EL (cell line): ENCODE measurements at regions not wholly inside any gene's neighbourhood (a gene's known extent, or its start where the extent isn't known, plus 50 kb on each side); places are given as distances from the start of the nearest gene placed in this dataset.
"Not testable (repeated sequence)": the region's sequence is repeated elsewhere in the genome, so short reads cannot be mapped to it uniquely, and the experiment has no call there.

Experiments
- DNase-seq: peaks from one replicate; pipeline ENCODE4 v3.0.0-alpha.2; 2016

DNA sequence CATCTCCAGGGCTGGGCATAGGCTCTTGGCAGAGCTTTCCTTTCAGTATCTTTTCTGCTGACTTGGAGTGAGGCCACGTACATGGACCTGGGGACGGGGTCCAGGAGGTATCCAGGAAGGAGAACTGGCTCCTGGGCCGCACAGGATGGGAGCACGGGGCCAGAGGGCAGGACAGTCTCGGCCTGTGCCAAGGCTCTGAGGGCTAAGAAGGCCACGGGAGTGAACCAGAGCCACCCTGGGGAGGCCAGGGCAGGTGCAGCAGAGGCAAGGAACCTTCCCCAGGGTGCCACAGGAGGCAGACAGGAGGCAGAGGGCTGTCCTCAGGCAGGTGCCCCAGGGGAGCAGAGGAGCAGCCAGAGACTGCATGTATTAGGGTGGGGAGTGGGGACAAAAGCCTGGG is 50.3 kb downstream of the PLXNA1 start:
- DNase-seq: no peak

DNA sequence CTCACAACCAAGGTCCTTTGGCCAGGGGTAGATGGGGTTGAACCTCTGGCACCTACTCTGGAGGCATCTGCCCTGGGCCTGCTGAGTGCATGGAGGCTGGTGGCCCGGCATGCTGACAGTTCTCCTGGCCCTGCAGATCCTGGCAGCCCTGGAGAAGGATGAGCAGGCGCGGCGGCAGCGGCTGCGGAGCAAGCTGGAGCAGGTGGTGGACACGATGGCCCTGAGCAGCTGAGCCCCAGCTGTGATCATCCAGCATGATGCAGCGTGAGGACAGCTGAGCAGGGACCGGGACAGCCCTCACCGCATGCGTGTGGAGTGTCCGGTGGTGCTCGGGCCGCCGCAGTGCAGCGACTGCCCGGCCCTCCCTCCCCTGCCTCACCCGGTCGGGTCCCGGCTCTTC is 50.9 kb downstream of the PLXNA1 start:
- DNase-seq: no peak

DNA sequence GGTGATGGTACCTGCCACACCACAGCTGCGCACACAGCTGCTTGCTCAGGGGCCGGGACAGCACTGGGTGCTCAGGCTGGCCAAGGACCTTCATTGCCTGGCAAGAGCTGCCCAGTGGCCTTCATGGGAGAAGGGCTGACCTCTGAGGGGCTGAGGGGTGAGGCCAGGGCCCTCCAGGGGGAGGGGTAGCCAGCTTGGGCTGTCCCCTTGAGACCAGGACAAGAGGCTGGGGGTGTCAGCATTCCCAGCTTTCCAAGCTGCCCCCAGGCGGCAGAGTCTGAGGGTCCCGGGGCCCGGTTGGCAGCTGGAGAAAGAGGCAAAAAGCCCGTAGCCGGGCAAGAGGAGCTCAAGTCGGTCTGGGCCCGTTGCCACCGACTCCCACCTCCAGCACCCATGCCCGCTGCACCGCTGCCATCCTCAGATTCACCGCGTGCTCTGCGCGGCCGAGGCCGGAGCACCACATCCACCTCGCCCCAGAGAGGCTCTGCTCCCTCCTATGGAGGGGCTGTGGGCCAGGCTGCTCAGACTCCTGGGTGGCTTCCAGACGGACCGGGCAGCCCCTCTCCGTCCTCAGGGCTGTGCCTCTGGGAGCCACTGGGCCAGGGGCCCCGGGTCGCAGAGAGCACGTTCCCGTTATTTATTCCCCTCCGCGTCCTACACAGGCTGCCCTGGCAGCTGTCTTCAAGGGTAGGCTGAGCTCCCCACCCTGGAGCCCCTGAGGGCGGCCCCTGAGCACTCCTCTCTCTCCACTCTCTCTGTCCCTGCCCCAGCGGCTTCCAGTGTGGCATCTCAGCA is 51.5 kb downstream of the PLXNA1 start:
- DNase-seq: no peak

DNA sequence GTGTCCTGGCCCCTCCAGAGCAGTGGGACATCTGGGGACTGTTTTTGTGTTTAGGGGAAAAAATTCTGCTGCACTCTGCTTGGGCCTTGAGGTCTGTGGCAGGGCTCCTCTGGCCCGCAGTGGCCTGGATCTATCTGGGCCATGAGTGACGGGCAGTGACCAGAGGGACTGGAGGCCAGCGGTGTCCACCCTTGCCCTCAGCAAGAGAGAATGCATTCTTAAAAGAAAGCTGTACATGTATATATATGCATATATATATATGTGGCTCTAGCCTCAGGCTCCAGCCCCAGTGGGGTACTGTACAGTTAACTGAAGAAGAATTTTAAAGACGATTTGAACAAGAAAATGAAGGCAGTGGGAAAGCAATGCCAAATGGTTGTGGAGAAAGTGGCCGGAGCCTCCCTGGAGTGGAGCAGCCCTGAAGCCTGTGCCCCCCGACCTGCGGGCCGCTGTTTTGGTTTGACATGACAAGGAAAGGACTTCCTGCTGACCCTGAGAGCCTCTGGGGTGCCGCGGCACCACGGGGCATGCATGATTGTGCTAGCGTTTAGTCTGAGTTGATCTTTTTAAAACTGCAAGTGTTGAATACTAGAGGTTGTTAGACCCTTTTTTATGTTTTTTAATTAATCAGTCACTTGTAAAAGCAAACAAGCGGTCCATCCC is 52.2 kb downstream of the PLXNA1 start:
- DNase-seq: no peak

DNA sequence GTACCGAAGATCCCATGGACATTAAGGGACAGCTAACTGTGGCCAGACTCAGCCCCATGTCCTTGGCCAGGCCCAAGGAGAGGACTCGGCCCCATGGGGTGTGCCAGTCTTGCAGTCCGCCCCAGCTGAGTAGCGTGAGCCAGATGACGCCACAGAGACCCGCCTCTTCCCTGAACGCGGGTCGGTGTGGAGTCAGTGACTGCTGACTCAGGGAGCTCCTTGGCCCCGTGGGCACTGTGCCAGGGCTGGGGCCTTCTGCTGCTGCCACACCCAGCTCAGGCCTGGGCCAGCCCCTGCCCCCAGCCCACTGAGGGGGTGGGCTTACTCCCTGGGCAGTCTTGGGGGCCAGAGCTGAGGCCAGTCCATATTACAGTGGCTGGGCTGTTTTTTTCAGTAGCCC is 52.8 kb downstream of the PLXNA1 start:
- peak; percentile 30 for DNase-seq

DNA sequence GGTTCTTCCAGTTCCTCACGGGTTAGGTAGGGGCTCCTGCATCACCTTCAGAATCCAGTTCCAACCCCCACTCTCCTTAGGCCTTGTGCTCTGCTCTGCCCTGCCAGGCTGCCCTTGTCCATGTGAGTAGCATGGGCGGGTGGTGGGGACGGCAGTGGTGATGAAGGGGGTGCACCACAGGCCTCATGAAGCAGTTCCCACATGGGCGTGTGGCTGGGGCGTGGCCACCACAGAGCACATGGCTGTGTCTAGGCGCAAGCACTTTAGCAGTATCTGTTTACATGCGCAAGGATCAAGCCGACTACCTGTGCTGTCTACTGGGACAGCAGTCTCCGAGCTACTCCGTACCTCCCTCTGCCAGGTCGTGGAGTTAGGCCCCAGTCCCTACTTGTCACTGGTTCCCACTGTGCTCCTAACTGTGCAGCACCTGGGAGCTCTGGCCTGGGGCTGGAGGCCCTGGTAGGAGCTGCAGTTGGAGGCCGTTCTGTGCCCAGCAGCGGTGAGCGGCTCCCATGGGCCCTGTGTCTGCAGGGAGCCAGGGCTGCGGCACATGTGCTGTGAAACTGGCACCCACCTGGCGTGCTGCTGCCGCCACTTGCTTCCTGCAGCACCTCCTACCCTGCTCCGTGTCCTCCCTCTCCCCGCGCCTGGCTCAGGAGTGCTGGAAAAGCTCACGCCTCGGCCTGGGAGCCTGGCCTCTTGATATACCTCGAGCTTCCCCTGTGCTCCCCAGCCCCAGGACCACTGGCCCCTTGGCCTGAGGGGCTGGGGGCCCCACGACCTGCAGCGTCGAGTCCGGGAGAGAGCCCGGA is 53.5 kb downstream of the PLXNA1 start:
- no peak for DNase-seq

DNA sequence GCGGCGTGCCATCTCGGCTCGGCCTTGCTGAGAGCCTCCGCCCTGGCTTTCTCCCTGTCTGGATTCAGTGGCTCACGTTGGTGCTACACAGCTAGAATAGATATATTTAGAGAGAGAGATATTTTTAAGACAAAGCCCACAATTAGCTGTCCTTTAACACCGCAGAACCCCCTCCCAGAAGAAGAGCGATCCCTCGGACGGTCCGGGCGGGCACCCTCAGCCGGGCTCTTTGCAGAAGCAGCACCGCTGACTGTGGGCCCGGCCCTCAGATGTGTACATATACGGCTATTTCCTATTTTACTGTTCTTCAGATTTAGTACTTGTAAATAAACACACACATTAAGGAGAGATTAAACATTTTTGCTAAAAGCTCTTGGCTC is 54.1 kb downstream of the PLXNA1 start:
- DNase-seq: no peak

DNA sequence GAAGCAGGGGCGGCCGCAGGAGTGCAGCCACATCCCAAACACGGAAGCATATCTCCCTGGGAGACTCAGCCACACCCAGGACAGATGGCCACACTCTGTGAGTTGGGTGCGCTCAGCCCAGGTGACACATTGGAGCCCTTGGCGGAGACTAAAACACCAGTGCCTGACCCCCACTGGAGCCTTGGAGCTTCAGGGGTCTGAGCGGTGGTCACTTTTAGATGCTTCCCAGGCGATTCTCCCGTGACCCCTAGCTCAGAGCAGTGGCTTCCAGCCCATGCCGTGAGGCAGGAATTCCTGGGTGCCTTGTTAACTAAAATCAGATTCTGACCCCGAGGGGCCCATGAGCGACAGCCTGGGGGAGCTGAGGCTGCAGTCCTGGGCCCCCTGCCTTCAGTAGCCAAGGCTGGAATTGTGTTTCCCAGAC is 54.5 kb downstream of the PLXNA1 start:
- no peak for DNase-seq

DNA sequence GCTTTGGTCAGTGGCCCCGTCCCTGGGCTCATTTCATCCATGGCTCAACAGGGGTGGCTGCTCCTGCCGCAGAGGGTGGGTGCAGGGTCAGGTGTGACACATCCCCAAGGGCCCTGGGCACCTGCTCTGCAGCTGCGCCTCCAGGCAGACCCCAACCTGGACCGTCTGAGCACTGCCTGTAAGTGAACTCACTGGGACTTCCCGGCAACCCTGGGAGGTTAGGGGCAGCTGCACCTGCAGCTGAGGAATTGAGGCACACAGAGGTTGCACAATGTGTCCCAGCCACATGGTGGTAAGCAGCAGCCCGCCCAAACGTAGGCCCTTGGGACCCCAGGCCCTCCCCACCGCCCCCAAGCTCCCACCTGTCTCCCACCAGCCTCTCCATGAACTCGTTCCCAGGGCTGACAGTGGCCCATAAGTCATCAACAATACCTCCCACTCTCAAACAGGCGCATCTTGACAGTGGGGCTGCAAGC is 55.1 kb downstream of the PLXNA1 start:
- no peak for DNase-seq

DNA sequence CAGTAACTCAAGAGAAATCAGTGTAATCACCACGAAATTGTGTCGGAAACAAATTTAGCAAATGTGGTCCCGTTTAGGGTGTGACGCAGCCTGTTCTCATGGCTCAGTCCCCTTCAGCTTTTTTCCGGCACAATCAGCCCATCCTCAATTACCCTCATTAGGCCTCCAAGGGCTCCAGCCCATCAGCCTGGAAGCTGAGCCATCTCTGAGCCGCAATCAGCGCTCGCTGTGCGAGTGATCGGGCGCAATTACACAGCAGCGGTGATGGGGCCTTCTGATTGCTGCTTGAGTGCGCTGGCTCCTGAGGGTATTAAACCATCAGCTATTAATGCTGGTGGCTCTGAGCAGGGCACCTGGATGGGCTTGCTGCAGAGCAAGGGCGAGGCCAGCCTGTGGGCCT is 55.6 kb downstream of the PLXNA1 start:
- no peak for DNase-seq

DNA sequence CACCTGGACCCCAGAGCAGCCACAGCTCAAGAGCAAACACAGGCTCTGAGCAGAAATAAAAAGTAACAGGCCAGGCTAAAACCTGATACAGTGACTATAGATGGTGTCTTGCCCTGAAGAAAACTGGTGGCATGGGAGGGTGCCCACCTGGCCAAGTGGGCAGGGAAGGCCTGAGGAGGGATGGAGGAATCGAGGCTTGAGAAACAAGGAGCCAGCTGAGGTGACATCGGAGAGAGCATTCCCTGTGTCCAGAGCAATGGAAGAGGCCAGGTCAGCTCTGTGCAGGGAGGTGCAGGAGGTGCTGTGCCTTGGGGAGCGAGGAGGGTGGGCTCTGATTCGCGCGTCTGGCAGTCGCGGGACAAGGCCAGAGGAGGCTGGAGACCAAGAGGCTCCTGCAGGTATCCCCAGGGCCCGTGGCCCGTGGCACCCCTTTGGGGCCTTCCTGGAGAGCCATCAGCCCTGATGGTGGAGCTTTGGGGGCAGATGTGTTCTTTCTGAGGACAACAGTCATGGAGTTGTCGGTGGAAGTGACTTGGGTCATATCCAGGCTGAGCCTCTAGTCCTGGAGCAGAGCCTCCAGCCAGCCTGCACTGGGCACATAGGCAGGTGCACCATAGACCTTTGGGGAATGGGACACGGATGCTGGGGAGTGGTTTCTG is 56.1 kb downstream of the PLXNA1 start:
- DNase-seq: no peak

DNA sequence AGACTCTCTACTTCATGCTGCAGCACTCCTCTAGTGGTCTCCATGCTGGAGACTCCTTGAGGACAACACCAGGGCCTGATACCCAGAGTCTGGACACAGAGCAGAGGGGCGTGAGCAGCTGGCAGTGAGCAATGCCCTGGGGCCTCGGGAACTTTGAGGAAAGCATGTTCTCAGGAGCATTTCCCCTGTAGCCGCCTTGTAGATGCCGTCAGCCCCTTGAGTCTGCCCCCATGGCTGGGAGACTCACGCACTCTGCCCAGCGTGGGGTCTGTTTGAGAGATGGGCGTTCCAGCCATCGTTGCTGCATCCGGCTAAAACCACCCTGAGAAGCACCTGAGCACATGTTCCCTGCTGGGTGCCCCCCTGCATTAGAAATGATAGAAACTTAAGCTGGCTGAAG is 56.8 kb downstream of the PLXNA1 start:
- DNase-seq: no peak

DNA sequence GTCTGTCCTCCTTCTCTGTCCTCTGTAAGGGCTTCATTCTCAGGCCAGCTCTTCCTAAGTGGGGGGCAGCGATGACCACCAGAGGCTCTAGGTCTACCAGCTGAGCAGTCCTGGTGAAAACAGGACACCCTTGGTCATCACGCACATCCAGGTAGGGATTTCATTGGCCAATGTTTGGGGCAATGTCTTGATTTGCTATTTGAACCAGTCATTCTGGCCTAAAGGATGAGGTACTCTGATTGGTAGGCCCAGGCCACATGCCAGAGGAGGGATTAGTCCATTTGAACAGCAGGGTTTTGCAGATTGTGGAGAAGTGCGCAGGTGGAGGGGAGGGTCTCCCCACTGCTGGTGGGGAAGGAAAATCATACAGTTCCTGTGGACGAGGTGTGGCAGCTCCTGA is 57.3 kb downstream of the PLXNA1 start:
- no peak for DNase-seq

DNA sequence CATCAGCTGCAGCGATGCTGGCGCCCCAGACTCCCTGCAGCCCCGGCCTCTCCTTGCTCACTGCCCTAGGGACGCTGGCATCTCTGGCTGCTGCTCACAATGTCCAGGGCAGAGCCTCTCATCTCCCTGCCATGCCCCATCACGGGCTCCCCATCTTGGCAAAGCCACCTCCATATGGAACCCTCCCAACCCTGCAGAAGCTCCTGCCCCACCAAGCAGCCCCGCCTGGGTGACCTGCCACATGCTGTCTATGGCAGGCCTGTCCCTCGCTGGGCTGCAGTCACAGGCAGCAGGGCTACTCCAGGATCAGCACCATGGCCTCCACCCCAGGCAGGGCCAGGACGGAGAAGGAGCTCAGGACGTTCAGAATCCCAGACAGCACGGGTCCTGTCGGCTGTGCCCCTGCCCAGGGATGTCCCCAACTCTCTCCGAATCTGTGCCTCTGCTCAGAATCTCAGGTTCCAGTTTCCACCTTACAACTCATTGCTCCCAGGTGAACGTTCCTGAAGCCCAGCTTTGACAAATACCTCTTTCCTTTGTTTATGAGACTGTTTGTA is 58.4 kb downstream of the PLXNA1 start:
- DNase-seq: no peak

DNA sequence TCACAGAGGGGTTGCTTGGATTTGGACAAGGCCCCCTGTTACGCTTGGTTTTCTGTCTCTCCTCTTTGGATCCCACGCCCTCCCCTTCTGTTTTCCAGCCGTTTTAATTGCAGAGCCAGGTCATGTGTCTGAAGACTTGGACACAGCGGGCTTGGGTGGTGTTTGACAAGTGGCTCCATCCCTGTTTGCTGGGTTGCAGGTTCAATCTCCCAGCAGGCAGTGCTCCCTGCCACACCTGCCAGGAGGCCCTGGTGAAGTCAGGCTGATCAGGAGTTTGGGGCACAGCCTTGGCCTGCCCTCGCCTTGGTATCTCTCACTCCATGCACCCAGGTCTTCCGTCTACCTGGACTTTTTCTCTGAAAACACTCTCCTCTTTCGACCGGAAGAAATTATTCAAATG is 59.0 kb downstream of the PLXNA1 start:
- DNase-seq: no peak

DNA sequence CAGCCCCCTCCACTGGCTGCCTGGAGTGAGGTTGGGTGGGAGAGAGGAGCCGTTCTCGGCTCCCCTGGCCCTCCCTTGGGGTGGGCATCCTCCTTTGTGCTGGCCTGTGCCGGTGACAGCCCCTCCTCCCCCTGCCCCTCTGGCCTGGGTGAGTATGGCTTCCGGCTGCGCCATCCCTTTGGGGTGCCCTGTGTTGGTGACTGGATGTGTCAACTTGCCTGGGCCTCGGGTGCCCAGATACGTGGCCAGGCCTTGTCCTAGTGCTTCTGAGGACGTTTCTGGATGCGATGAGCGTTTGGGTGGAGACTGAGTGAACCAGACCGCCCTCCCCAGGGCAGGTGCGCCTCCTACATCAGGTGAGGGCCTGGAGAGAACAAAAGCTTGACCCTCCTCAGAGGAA is 59.7 kb downstream of the PLXNA1 start:
- DNase-seq: no peak

DNA sequence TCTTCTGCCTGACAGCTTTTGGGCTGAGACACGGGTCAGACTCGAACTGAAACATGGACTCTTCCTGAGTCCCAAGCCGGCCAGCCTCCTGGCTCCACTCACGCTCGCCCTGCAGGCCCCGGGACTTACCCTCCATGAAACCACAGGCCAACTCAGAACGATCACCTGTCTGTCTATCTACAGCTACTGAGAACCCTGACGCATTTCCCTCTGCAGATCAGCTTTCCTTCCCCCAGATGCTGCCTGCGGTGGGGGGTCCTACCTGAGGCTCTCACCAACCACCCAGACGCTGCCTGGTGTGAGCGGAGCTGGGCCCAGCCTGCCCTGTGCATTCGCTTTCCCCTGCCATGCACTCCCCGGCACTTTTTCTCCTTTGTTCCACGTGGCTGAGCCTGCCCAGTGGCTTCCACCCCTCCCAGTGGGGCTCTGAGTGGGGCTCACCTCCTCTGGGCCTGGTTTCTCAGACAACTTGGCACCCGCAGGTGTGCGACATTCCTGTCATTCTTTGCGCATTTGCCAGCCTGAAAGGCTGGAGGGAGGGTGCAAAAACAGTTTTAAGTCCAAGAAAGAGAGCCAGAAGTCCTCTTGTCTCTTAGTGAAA is 60.2 kb downstream of the PLXNA1 start:
- no peak for DNase-seq

DNA sequence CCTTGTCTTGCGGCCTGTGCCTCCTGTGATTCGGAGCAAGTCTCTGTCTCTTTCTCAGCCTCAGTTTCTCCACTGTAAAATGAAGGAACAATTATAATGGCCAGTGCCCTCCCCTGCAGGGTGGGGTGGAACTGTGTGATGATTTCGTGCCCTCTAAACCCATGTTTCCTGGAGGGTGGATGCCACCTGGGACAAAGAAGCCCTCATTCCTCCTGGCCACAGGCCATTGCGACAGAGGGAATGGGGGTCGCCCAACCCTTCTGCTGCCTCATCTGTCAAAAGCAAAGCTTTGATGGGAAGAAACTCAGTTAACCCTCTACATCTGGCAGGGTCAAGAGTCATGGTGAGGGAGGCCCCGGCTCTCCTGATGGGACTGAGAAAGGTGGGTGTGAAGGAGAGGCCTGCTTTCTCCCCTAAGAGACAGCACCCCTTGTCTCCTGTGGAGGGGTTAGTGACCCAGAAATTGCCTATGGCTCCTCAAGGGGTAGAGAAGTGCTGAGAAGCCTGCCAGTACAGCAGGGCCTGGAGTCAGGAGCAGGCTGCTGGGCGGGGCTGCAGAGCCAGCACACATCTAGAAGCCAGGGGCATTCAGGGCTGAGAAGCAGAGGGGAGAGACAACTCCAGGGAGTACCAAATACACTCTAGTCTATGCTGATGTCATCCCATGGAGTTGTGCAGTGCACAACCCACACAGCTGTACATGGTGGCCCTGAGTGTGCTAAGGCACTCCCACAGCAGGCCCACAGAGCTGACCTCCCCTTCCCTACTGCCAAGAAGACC is 61.0 kb downstream of the PLXNA1 start:
- DNase-seq: no peak

DNA sequence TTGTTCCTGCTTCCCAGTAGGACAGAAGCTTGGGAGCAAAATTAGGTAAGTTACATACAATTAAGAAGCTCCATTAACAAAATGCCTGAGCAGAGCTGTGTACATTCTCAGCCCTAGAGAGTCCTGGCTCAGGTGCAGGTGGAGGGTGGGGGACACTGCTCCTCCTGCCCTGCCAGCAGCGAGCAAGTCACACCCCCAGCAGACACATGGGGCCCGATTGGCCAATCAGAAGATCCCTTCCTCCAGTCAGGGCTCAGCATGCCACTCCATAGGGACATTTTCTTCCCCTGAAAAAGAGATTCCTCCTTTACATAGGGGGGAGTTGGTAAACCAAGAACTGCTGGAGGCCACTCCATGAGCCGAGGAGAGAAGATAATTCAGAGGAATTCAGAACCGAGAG is 62.1 kb downstream of the PLXNA1 start:
- no peak for DNase-seq

DNA sequence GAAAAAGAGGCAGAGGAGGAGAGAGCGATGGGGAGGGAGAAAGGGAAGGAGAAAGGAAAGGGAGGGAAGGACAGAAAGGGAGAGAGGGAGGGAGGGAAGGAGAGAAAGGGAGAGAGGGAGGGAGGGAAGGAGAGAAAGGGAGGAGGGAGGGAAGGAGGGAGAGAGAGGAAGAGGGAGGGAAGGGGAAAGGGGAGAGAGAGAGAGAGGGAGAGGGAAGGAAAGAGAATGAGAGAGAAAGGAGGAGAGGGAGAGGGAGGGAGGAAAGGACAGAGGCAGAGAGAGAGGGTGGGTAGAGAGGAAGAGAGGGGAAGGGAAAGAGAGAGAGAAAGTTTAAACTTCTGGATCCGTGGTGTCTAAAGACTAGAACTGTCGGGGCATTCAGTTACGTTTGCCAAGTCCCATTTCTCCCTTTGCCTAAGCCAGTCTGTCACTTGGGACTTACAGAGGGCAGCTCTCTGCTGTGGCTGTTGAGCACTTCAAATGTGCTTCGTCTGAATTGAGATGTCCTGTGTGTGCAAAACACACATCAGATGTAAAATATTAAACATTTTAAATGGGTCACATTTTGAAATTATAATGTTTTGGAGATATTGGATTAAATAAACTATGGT is 62.6 kb downstream of the PLXNA1 start:
- no peak for DNase-seq

DNA sequence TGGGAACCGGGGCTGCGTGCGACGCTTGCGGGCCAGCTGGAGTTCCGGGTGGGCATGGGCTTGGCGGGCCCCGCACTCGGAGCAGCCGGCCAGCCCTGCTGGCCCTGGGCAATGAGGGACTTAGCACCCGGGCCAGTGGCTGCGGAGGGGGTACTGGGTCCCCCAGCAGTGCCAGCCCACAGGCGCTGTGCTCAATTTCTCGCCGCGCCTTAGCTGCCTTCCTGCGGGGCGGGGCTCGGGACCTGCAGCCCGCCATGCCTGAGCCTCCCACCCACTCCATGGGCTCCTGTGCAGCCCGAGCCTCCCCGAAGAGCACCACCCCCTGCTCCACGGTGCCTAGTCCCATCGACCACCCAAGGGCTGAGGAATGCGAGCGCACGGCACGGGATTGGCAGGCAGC is 63.8 kb downstream of the PLXNA1 start:
- not testable (repeated sequence) for DNase-seq
